ENCODE measurements at regions not wholly inside any gene's neighbourhood (a gene's known extent, or its start where the extent isn't known, plus 50 kb on each side); places are given as distances from the start of the nearest gene placed in this dataset.

DNA sequence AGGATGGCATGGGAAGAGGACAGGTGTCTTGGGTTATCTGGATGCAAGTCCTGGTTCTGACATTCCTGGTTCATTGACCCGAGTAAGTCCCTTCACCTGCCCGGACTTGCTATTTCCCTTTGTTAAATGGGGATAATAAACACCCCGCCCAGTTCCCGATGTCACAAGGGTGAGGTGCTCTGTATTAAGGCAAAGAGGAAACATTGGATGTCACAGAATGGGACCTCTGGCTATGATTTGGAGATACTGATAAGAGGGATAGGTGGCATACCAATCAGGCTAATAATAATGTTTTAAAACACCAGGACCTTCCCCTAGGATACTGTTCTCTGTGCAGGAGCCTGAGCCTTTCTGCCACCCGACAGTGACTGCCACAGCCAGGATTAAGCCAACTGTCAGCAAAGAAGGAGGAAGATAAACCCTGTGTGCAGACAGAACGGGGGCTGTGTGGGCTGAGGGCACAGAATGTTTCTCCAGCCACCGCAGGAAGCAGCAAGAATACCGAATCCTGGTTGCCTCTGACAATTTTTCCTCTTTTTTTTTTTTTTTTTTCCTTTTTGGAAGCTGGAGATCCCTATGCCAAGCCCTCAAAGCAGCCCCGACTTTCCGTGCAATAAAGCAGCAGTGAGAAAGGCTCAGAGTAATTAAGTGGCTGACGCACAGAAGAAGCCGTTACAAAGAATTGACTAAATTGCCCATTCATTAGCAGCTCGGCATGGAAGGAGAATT lies 336.6 kb downstream of the SMAD2 start:
- no peak for DNase-seq

DNA sequence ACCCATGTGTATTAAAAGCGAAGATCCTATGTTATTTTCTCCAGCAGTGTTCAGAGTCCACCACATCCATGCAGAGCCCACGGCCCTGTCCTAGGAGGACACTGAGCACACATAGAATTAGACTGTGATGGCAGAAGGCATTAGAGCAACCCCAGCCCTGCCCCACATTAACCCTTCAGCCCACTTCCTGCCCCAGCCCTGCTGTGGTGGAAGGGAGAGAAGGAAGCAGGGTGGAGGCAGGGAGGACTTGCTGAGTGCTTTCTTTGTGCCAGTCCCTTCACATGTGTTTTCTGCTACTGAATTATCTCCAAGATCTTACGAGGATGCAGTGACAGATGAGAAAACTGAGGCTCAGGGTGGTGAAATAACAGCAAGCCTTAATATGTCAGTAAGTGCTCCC lies 339.0 kb downstream of the SMAD2 start:
- DNase-seq = no peak

DNA sequence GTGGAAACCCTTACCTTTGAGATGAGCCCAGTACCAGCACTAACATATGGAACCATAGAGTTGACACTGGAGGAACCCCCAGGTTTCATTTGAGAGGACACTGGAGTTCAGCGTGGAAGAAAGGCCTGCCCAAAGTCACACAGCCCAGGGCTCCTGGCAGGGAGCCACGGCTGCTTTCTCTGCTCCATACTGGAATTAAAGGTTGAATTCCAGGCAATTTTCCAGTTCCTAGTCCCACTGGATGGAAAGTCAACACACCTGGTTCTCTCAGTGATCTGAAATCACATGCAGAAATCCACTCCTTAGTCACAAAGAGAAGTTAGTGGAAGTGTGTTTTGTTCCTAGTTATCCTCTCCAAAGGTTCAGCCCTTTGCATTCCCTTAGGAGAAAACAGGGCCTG lies 336.1 kb upstream of the SKOR2 start:
- DNase-seq = no peak

- no peak for DNase-seq
Measured at GRCh38 chr18:47586418-47587070, 335.1 kb upstream of the SKOR2 start.

DNA sequence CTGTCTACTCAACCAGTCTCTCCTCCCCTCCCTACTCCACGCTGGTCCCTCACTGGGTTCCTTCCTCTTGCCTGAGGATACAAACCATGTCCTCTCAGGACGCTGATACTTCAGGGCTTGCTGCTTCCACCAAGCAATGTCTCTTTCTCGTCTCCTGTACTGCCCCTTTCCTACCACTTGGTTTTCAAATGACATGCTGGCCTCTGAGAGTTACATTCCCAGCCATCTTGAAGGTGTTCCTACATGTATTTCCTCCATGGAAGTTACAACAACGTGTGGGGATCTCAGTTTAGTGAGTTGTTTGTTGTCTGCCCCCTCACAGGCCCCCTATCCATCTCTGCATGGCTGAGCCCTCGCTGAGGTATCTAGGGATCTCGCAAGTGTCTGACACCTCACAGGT lies 334.5 kb upstream of the SKOR2 start:
- DNase-seq = no peak

GRCh38 chr18:47585136-47585535 lies 333.7 kb upstream of the SKOR2 start:
- no peak for DNase-seq

DNA sequence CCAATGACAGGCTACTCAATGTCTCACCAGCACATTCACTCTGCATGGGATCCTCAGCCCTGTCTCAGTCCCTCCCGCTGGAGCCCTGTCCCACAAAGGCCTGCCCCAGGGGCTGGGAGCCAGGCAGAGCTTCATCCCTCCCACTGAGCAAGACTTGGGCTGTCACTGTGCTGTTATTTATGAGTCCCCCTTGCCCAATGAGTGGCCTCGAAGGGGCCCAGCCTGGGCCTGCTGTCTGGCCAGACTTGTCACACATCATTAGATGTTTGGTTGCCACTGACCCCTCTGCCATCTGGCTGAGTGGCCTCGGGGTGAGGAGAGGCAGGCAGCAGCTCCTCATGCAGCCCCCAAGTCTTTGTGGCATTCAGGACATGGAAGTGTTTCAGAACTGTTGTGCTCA lies 330.6 kb upstream of the SKOR2 start:
- no peak for DNase-seq

DNA sequence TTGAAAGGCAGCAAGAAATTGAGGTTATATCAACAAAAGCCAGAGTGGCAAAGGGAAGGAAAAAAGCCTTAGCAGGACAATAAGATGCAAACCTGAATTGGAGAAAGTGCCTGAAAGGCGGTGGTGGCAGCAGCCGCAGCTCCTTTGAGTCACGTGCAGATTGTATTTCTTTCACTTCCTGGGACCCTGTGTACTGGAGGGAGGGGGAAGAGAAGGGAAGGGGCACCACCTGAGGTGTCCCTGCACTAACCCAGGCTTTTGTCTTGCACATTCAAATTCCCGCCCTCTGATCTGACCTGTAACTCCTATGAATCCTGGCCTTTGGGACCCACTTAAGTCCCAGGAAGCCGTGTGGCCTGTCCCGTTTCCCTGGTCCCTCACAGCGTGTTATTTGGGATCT lies 326.1 kb upstream of the SKOR2 start:
- DNase-seq = no peak

DNA sequence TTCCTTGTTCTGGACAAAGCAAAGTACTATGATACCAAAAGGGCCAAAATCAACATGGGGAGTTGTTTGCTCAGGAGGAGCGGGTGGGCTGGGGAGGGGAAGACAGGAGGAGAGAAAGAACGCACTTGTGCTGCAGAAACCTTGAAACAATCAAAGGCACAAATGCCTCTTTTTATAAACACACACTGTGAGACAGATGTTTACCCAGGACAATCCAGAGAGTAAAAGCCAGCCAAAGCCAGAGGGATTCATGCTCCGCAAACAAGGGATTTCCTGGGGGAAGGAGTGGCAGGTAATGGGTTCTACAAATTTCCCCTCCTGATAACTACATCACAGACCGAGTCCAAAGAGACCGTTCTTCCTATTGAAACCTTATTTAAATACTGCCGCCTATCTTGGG lies 323.5 kb upstream of the SKOR2 start:
- DNase-seq = no peak

DNA sequence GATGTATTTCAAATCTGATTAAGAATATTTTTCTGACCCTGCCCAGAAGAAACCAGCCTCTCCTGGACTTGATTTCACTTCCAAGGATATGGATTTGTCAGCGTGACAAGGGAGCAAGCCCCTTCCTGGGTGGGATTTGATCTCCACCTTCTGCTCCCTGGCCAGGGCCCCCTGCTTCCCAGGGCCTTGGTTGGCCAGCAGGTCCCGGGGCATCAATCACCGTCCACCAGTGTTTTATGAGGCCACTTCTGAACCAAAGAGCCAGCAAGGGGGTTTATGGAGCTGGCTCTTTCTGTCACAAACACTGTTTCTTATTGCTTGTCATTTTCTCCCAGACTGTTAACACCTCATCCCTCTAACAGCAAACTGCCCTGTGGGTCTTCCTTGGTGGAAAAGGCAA lies 320.5 kb upstream of the SKOR2 start:
- no peak for DNase-seq

DNA sequence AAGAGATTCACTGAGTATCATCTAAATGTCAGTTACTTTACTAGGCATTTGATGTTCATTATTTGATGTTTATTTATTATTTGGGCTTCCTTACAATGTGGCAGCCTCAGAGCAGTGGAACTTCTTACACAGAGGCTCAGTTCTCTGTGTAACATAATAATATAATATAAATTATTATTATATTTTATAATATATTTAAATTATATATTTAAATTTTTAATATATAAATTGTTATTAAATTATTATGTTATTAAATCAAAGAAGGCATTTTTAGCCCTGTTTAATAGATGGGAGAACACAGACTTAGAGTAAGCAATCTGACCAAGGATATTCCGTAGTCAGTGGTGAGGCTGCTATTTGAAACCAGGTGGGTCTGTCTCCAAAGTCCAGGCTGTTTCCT lies 315.3 kb upstream of the SKOR2 start:
- no peak for DNase-seq

DNA sequence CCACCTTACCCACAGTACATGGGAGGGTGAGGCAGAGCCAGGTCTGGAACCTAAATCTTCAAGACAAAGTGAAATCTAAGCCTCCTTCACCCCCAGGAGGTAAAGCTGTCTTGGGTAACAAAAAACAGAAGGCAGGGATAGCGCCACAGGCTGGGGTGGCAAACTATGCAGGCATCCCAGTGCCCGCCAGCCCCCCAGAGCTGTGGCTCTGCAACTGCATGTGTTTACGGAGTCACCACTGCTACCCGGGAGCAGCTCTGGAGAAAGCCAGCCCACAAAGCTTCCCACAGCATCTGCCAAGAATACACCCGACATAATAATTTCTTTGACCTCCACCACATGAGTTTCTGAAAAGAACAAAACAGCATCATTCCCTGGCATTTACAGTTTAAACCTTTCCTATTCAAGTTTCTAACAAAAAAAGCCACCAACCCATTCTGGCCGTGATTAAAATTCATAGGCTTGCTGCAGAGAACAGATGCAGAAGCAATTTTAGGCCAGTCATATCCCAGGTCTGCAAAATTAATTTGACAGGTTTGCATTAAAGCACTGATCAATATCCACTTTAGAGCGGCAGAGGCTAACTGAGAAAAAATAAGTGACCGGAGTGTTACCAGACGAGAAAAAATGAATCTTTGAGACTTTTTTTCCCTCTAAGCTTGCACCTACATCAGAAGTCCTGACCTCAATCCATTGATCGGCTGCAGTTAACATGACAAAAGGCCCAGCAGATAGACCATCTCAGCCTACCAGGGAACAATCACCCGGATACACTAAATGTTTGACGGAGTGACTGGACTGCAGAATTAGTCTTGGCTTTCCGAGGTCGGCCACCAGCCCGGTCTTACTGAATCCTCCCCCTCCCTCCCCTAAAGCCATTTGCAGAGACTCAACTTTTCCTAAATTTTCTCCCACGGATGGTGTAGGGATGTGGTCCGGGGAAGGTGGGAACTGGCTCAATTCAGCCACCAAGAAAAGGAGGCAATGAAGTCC lies 309.6 kb upstream of the SKOR2 start:
- no peak for DNase-seq

- DNase-seq = no peak
Measured at GRCh38 chr18:47558110-47558750, 306.8 kb upstream of the SKOR2 start.

GRCh38 chr18:47557160-47557559 lies 305.7 kb upstream of the SKOR2 start:
- DNase-seq = no peak

DNA sequence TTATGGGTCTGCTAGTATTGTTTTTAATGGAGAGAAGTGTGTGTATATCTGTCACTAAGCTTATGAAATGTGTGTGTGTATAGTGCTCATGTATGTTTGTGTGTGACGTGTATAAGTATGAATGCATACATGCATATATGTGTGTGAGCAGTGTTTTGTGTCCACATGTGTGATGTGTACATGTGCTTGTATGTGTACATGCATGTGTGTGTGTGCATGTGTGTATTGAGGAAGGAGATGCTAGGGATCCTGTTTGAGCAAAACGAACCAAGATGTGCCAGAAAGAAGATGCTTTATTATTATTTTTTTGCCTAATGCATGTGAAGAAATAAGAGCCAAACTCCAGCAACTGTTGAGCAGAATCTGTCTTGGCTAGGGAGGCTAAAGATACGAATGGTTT lies 301.3 kb upstream of the SKOR2 start:
- no peak for DNase-seq

GRCh38 chr18:47550611-47551010 lies 299.2 kb upstream of the SKOR2 start:
- no peak for DNase-seq

GRCh38 chr18:47549021-47549540 lies 297.6 kb upstream of the SKOR2 start:
- DNase-seq = no peak

GRCh38 chr18:47547539-47548202 lies 296.2 kb upstream of the SKOR2 start:
- DNase-seq = no peak

GRCh38 chr18:47545613-47546012 lies 294.2 kb upstream of the SKOR2 start:
- no peak for DNase-seq

DNA sequence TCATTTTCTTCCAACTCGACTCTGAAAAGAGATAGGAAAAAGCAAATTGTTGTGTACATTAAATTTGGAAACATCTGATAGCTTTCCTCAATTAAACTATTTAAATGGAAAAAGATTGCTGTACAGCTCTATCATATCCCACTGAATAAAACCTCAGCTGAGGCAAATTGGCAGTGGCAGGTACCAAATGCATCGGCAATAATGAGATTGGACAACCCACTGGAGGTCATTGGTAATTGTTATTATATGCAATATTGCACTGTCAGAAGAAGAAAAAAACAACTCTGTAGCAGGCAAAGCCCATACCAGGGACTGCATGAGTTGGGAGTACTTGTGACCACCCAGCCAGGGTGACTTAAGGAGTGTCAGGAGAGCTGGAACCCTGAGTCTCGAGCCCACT lies 291.6 kb upstream of the SKOR2 start:
- DNase-seq = no peak

GRCh38 chr18:47542551-47542950 lies 291.1 kb upstream of the SKOR2 start:
- no peak for DNase-seq

DNA sequence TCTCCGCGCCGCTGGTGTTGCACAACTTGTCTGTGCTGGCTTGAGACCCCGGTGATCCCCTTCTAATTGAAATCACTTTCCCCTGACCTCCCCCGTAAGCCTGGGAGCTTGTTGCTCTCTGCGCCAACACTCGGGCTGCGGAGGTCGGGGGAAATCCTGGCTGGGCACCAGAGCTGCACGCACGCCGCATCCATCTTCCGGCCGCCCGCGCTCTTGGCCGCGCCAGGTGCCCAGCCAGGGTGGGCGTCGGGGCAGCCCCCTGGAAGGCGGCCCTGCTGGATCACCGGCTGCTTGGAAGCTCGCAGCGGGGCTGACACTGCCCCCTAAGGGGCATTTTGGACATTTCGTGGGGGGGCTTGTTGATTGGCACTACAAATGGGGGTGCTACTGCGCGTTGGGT lies 280.3 kb upstream of the SKOR2 start:
- no peak for DNase-seq
